GM18873 (cell line): ENCODE measurements at regions not wholly inside any gene's neighbourhood (a gene's known extent, or its start where the extent isn't known, plus 50 kb on each side); places are given as distances from the start of the nearest gene placed in this dataset.

Experiments used
- ATAC-seq: cut with Tn5 transposase; IDR thresholded peaks from one replicate; pipeline ENCODE4 v1.9.1; 2021; ENCODE audit warnings: mild to moderate bottlenecking, moderate library complexity, moderate number of reproducible peaks; ENCODE audit not compliant: unreplicated experiment, low FRiP score

DNA sequence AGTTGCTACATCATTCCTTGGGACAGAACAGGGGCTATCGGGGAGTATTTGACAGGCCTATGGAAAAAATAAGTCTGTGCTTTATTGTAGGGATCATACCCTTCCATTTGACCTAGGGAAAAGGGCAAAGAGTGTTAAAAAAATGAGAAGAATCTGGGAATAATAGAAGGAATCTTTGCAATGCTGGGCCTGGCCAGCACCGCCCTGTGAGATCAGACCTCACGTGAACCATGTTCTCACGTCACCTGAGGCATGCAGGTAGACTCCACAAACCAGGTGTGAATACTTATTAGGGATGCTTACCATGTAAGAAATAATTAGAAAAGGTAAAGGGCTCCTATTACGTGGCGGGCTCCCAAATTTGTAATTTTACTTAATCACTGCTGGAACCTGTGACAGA, 177.5 kb upstream of the GATA6 start:
- no peak for ATAC-seq

- no peak for ATAC-seq
Measured at GRCh38 chr18:21996351-21996826, 173.0 kb upstream of the GATA6 start.

DNA sequence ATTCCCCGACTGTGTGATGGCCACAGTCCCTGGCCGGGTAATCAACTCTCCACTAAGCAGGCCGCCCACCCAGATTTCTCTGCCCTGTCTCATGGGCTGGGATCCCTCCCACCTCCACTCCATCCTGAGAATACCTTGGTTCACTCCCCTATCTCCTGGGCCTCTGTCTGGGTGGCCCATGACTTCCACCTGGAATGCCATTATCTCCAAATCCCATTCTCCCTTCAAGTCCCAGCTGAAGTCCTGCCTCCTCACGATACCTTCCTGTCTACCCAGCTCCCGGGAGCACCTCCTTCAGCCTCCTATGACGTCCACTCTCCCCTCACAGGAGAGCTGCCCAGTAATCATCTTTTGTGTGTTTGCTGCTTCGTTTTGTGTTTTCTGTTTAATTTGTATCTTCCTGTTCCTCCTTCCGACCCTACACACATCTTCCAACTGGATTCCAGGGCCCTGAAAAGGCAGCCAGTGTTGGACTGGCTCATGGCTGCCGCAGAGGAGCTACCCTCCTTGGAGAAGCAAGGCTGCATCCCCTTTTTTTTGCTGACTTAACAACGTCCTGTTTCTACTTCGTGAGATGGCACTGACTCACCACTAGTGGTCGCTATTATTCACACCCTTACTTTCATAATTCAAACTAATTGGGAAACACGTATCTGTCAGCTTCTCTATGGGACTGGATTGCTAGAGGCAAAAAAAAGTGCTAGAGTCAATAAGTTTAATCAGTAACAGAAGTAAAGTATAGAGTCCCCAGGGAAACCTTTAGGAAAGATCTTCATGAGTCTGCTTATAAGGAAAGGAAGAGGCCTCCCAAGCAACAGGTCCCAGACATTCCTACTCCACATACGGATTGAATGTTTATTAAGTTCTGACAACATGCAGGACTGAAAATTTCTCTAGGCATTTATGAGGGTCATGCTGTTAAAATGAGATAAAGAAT, 171.9 kb upstream of the GATA6 start:
- ATAC-seq: no peak

DNA sequence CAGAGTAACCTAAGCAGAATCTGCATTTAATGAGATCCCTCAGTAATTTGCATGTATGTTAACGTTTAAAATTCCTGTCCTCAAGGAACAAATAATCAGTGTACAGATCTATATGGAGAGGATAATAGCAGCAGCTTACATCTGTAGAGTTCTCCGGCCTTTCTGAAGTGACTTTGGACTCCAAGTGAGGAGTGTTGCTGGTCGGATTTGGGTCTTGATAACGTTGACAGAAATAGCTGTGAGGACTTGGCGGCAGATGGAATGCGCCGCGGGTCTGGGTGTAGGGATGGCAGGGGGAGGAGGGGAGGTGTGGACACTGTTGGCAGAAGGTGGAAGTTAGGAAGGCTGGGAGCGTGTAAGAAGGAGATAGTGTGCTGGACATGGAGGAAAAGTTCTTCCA, 170.9 kb upstream of the GATA6 start:
- ATAC-seq: no peak

DNA sequence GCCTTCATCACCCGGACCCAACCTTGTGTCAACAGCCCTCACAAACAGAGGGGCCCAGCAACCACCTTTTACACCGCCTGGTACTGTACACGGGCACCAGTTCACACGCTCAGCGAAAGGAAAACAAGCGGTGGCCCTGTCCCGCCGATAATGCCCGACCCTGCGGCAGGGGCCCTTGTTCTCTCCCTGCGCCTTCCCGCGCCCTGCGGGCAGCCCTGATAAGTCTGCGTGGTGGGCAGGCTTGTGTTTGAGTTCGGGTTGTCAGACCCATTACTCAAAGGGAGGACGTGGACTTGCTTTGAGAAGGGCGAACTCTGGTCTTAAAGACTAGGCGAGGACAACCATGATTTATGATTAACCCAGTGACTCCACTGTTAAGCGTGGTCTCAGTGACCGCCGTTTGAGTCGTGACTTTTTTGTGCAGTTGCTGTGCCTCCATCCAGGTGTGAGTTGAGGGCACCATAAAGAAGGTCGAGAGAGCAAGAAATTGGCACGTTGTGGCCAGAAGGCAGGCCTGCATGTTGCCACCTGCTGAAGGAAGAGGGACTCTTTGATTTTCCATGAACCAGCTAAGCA, 167.4 kb upstream of the GATA6 start:
- no peak for ATAC-seq

GRCh38 chr18:22005191-22005841, 164.1 kb upstream of the GATA6 start:
- ATAC-seq: no peak

GRCh38 chr18:22006458-22006857, 162.9 kb upstream of the GATA6 start:
- no peak for ATAC-seq

GRCh38 chr18:22009242-22009641, 160.1 kb upstream of the GATA6 start:
- no peak for ATAC-seq

GRCh38 chr18:22013993-22014392, 155.4 kb upstream of the GATA6 start:
- ATAC-seq: no peak

DNA sequence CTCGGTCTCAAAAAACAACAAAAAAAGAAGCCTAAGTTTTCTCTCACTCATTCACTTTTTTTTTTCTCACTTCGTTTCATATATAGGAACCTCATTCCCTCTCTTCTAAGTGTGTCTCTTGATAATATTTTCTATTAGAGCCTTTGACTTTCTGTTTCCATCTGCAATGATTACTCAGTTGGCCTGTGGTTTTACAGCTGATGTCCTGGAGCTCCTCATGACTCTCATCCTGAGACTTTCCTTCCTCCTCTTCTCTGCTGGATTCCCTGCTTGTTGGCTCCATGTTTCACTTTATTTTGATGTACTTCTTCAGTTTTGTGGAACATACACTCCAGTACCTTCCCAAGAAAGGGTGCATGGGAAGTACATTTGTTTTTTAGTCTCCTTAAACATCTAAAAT, 154.2 kb upstream of the GATA6 start:
- no peak for ATAC-seq

GRCh38 chr18:22018366-22018765, 151.0 kb upstream of the GATA6 start:
- no peak for ATAC-seq

GRCh38 chr18:22019193-22019592, 150.2 kb upstream of the GATA6 start:
- no peak for ATAC-seq

DNA sequence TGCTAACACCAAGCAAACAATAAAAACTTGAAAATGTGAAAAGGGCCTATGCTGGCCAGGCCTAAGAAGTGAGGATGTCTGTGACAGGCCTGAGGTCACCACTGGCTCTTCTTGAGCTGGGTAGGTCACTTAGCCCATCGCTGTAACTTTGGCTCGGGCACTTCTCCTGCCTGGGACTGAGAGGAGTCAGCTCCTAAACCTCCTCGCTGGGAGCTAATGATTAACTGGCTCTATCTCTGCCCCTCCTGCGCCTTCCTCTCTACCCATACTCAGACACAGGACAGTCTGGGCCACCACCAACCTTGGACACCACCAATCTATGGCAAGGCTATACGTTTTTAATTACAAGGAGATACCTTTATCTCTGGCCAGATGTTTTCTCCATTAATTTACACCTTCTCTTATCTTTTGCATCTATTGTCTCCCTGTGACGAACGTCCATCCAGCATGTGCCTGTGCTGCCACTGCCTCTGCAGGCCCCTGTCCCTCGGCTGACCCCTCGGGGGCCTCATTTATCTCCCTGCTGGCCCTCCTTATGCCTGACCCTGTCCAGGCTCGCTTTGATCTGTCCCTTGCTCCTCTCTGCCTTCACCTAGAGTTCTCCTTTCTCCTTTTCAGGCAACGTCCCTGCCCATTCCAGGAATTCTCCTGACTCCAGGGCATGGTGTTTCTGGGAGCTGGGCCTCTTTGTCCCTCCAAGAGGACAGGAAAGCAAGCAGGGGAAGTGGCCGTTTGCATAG, 149.1 kb upstream of the GATA6 start:
- no peak for ATAC-seq

DNA sequence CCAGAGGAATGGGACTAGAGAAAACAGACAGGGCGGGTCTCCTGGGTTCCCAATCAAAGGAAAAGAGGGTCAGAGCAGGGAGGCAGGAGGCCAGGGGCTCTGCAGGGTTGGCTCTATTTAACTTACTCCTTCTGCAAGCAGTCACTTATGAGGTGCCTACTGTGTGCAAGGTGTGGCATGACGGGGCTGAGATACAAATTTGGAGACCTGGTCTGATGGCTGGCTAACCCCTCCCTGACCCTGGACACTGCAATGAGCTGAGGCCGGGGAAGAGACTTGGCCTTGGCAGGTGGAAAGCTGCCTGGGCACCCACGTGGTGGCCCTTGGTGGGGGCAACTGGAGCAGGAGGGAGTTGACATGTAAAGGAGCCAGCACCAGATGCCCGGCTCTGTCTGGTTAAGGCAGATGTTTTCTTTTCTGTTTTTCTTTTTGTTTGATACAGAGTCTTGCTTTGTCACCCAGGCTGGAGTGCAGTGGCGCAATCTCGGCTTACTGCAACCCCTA, 148.5 kb upstream of the GATA6 start:
- ATAC-seq: no peak

DNA sequence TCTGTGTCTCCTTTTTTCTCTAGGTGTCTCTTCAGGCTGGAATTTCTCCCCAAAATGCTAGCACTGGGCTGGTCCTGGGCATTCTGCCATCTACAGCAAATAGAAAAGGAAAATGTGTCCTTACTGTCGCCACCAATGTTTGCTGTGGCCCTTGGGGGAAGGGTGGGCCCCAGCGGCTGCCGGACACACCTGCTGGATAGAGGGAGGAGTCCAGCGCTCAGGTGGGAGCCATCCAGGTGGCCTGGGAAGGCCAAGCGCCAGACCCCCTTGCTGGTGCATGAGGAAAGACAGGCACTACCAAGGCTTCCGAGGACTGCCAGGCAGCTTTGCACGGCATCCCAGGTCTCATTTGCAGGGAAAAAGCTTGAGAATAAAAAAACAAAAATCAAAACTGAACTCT, 147.7 kb upstream of the GATA6 start:
- no peak for ATAC-seq

- ATAC-seq: no peak
Measured at GRCh38 chr18:22024924-22025323, 144.5 kb upstream of the GATA6 start.

GRCh38 chr18:22026362-22026761, 143.0 kb upstream of the GATA6 start:
- no peak for ATAC-seq

DNA sequence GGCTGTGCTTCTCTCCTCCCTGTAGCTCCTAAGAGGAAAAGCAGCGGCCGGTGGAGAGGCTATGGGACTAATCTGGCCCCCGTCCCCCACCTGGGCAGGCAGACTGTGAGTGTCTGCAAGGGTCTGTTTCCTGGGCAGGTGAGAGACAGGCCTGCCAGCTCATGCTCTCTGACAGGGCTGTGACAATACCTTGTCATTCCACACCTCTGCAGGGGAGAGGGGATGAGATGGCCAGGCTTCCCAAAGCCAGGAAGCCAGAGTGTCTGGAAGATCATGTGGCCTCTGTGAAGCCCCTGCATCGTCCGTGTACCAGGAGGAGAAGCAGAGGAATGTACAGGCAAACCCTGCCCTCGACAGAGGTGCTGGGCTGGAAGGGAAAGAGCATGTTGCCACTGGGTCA, 142.5 kb upstream of the GATA6 start:
- no peak for ATAC-seq

- no peak for ATAC-seq
Measured at GRCh38 chr18:22031611-22032010, 137.8 kb upstream of the GATA6 start.

DNA sequence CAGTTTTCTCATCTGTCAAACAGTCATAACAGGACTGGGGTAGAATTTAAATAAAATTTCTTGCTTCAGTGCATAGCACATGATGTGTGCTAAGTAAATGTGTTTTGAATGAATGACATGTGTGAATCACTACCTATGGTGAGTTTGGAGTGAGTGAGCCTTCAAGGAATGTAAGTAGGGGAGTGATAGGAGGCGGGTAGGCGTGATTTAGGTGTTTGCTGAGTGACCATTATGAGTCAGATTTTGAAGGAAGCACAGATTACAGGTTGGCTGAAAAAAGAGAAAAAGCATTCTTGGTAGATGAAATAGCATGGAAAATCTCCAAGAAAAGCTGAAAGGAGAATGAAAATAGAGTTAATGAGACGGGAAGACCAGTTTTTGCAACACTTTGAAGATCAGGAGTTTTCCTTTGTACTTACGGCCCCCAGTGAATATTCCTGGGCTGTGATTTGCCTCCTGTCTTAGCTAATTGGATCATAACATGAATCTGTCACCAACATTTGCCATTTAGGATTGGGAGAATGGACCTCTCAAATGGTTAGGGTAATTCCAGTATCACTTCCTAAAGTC, 136.9 kb upstream of the GATA6 start:
- no peak for ATAC-seq
